Stimulated activated CD4-positive, alpha-beta T cell treated with anti-CD3 and anti-CD28 coated beads, TNF-alpha, amount 100 ng/mL, for 48 hours (primary cell): ENCODE measurements at regions not wholly inside any gene's neighbourhood (a gene's known extent, or its start where the extent isn't known, plus 50 kb on each side); places are given as distances from the start of the nearest gene placed in this dataset.

Experiments
- DNase-seq, 3 donors: peaks; one replicate each; pipeline ENCODE4 v3.0.0-alpha.2; 2020; ENCODE audit warnings: low read depth in 3 of 3

GRCh38 chr18:27695503-27695902, 481.4 kb downstream of the CDH2 start:
- no peak for DNase-seq

- DNase-seq = no peak
These were observed 481.9 kb downstream of the CDH2 start for GRCh38 chr18:27695052-27695451.

GRCh38 chr18:27688581-27688980, 488.3 kb downstream of the CDH2 start:
- no peak for DNase-seq

- DNase-seq = no peak
These were observed 489.5 kb downstream of the CDH2 start for GRCh38 chr18:27687351-27687979.

GRCh38 chr18:27685807-27686412, 491.0 kb downstream of the CDH2 start:
- no peak for DNase-seq

GRCh38 chr18:27685091-27685490, 491.8 kb downstream of the CDH2 start:
- no peak for DNase-seq

GRCh38 chr18:27674411-27674810, 489.3 kb upstream of the CHST9 start:
- DNase-seq = no peak

GRCh38 chr18:27673861-27674260, 488.8 kb upstream of the CHST9 start:
- DNase-seq = no peak

- no peak for DNase-seq
These were observed 483.1 kb upstream of the CHST9 start for GRCh38 chr18:27668158-27668557.

- no peak for DNase-seq
These were observed 482.0 kb upstream of the CHST9 start for GRCh38 chr18:27667064-27667463.

- DNase-seq = no peak
These were observed 480.9 kb upstream of the CHST9 start for GRCh38 chr18:27666016-27666415.

GRCh38 chr18:27665264-27665799, 480.2 kb upstream of the CHST9 start:
- DNase-seq = no peak

- no peak for DNase-seq
These were observed 477.8 kb upstream of the CHST9 start for GRCh38 chr18:27662949-27663348.

- DNase-seq = no peak
These were observed 477.4 kb upstream of the CHST9 start for GRCh38 chr18:27662537-27662936.

- no peak for DNase-seq
These were observed 476.4 kb upstream of the CHST9 start for GRCh38 chr18:27661320-27662018.

- no peak for DNase-seq
These were observed 471.8 kb upstream of the CHST9 start for GRCh38 chr18:27656905-27657304.

- DNase-seq = no peak
These were observed 471.2 kb upstream of the CHST9 start for GRCh38 chr18:27656167-27656778.

GRCh38 chr18:27653247-27653646, 468.1 kb upstream of the CHST9 start:
- no peak for DNase-seq

GRCh38 chr18:27652480-27653121, 467.5 kb upstream of the CHST9 start:
- DNase-seq = no peak

- DNase-seq = no peak
These were observed 464.5 kb upstream of the CHST9 start for GRCh38 chr18:27649621-27650020.

- DNase-seq = no peak
These were observed 460.8 kb upstream of the CHST9 start for GRCh38 chr18:27645929-27646328.

- no peak for DNase-seq
These were observed 451.5 kb upstream of the CHST9 start for GRCh38 chr18:27636576-27637085.
